ENCODE measurements at regions not wholly inside any gene's neighbourhood (a gene's known extent, or its start where the extent isn't known, plus 50 kb on each side); places are given as distances from the start of the nearest gene placed in this dataset.

- TF ChIP-seq HCFC1 (IDR thresholded peaks at IDR 0.05; ENCODE audit: low read depth, low read length) (no peak), THAP8 (CRISPR knock-in tag; IDR thresholded peaks at IDR 0.05; ENCODE audit: borderline replicate concordance) (no peak), CTCF (CRISPR knock-in tag; IDR thresholded peaks at IDR 0.05) (no peak), ZNF18 (CRISPR knock-in tag; IDR thresholded peaks at IDR 0.05; ENCODE audit: insufficient replicate concordance) (no peak), PHF21A (CRISPR knock-in tag; IDR thresholded peaks at IDR 0.05) (no peak)
Observed at GRCh38 chr1:184226100-184226487, 160.7 kb upstream of the C1orf21 start.
